Choroid plexus epithelial cell (primary cell): ENCODE measurements at regions not wholly inside any gene's neighbourhood (a gene's known extent, or its start where the extent isn't known, plus 50 kb on each side); places are given as distances from the start of the nearest gene placed in this dataset.

Experiments used
- DNase-seq: peaks from one replicate; pipeline ENCODE4 v3.0.0-alpha.2; 2010; ENCODE audit warnings: low read depth
- H3K4me3 ChIP-seq: 2 replicates; pipeline ENCODE4 v1.5.1; 2011; ENCODE audit warnings: low read depth, mild to moderate bottlenecking, control low read depth, low read length, moderate library complexity
- TF ChIP-seq, protein P1 (sequence below): conservative IDR thresholded peaks from 2 replicates; pipeline ENCODE4 v1.5.1; 2011; ENCODE audit warnings: low read depth, mild to moderate bottlenecking, control low read depth, inconsistent platforms, low read length, moderate library complexity

DNA sequence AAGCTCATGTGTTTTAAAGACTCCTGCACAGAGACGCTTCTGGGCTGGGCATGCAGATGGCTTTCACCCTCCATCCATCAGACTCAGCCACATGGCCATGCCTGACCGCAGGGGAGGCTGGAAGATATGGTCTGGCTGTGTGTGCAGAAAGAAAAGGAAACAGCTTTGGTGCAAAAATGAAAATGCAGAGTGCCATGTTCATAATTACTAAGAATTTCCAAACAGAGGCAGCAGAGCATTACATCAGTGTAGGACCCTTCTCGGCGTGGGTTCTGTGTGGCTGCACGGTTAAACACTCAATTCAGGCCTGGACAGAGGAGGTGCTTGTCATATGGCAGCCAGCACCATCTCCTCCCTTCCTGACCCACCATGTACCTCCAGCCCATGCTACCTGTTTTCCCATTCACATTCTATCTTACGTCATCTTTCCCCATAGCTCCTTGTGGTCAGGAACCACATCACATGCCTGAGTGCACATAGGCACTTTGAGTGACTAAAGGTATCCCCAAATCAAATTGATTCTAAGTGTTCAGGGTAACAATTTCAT, 200.3 kb upstream of the ID2 start:
- no peak for DNase-seq
- TF ChIP-seq, protein P1, sequence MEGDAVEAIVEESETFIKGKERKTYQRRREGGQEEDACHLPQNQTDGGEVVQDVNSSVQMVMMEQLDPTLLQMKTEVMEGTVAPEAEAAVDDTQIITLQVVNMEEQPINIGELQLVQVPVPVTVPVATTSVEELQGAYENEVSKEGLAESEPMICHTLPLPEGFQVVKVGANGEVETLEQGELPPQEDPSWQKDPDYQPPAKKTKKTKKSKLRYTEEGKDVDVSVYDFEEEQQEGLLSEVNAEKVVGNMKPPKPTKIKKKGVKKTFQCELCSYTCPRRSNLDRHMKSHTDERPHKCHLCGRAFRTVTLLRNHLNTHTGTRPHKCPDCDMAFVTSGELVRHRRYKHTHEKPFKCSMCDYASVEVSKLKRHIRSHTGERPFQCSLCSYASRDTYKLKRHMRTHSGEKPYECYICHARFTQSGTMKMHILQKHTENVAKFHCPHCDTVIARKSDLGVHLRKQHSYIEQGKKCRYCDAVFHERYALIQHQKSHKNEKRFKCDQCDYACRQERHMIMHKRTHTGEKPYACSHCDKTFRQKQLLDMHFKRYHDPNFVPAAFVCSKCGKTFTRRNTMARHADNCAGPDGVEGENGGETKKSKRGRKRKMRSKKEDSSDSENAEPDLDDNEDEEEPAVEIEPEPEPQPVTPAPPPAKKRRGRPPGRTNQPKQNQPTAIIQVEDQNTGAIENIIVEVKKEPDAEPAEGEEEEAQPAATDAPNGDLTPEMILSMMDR: no peak
- no peak overlapping the region for H3K4me3 ChIP-seq

GRCh38 chr2:8482432-8482831, 199.4 kb upstream of the ID2 start:
- H3K4me3 ChIP-seq: no peak overlapping the region
- TF ChIP-seq, protein P1: no peak
- no peak for DNase-seq

GRCh38 chr2:8484502-8485283, 197.2 kb upstream of the ID2 start:
- TF ChIP-seq, protein P1: no peak
- no peak for DNase-seq
- no peak overlapping the region for H3K4me3 ChIP-seq

GRCh38 chr2:8485736-8486135, 196.1 kb upstream of the ID2 start:
- H3K4me3 ChIP-seq: no peak overlapping the region
- TF ChIP-seq, protein P1: no peak
- no peak for DNase-seq

- TF ChIP-seq, protein P1: no peak
- DNase-seq: no peak
- H3K4me3 ChIP-seq: no peak overlapping the region
Observed at GRCh38 chr2:8486141-8486540, 195.7 kb upstream of the ID2 start.

GRCh38 chr2:8487461-8487932, 194.4 kb upstream of the ID2 start:
- no peak for DNase-seq
- TF ChIP-seq, protein P1: no peak
- no peak overlapping the region for H3K4me3 ChIP-seq
